ENCODE measurements at regions not wholly inside any gene's neighbourhood (a gene's known extent, or its start where the extent isn't known, plus 50 kb on each side); places are given as distances from the start of the nearest gene placed in this dataset.
A peak's percentile ranks its signal among the peaks of the same experiment; 100 is the strongest.

DNA sequence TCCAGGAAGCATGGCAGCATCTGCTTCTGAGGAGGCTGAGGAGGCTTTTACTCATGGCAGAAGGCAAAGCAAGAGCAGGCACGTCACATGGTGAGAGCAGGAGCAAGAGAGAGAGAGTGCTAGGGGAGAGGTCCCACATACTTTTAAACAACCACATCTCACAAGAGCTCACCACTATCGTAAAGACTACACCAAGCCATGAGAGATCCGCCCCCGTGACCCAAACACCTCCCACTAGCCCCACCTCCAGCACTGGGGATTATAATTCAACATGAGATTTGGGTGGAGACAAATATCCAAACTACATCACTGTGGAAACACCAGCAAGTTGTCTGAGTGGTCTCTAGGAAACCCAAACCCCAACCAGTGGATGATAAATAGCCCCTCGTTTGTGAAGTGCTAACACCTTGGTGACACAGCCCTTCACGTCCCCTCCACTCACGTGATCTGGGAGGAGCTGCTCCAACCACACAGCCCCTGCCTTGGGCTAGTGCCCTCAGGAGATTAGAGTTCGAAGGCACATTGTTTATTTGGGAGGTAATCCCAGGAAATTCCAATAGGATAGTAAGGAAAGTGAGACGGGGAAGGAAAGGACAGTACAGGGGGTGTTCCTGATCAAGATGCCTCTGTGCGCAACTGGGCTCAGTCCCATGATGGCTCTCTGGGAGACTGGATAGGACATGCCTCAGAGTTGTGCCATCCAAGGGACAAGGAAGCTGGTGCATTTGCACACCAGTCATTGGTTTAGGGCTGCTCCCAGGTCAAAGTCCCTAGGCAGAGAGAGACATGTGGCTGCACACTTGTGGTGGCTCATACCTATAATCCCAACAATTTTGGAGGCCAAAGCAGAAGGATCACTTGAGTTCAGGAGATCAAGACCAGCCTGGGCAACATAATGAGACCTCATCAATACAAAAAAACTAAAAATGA, 80.6 kb upstream of the CTNNB1 start:
- DNase-seq, result no peak

- no peak for DNase-seq
These were observed 78.8 kb upstream of the CTNNB1 start for GRCh38 chr3:41120460-41120859.

DNA sequence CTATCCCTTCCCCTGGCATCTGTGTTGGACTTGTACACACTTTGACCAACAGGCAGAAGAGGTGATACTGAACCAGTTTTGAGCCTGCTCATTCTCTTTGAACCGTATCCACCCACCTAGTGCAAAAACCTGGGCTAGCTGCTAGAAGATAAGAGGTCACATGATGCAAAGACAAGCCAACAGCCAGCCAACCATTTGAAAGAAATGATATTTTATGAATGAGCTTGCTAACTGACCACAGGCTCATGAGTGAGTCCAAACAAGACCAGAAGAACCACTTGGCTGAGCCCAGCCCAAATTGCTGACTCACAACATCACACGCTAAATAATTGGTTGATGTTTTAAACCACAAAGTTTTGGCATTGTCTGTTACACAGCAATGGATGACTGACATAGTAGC, 74.0 kb upstream of the CTNNB1 start:
- DNase-seq, result no peak

- no peak for DNase-seq
These were observed 72.8 kb upstream of the CTNNB1 start for GRCh38 chr3:41126472-41126871.

DNA sequence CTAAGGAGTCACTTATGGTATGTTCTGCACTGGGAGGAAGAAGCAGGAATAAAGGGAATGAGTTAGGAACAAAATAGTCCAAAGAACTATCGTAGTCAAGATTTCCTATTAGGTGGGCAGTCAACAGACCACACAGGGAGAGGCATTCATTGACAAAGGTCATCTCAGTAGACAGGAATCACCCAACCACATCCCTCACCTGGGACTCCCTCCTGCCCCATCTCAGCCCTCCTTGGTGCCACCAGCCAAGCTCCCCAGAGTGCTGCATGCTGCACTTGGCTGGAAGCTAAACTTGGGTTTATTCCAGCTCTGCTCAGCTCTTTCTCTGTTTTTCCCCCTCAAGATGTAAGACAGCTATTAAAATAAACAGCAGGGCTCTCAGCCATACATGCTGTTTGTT, 72.3 kb upstream of the CTNNB1 start:
- no peak for DNase-seq

- no peak for DNase-seq
These were observed 71.9 kb upstream of the CTNNB1 start for GRCh38 chr3:41127414-41127813.

- DNase-seq, result no peak
These were observed 69.6 kb upstream of the CTNNB1 start for GRCh38 chr3:41129731-41130130.

- no peak for DNase-seq
These were observed 68.1 kb upstream of the CTNNB1 start for GRCh38 chr3:41131224-41131623.

DNA sequence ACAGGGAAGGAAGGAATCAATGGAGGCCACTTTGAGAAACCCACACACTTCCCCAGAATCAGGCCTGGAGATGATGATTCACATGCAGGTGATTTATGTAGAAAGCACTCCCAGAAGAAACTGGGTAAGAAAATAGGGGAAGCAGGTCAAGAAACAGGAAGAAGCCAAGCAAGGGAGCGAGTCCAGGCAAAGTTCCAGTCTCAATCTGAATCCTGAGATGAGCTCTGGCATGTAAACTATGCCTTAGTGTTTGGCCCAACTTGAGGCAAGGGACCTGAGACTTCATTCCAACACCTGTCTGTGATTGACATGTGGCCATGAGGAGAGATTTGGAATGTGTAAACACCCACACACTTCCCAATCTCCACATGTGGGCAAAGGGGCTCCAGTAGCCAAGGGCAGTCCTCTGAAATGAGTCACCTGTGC, 61.6 kb upstream of the CTNNB1 start:
- no peak for DNase-seq

DNA sequence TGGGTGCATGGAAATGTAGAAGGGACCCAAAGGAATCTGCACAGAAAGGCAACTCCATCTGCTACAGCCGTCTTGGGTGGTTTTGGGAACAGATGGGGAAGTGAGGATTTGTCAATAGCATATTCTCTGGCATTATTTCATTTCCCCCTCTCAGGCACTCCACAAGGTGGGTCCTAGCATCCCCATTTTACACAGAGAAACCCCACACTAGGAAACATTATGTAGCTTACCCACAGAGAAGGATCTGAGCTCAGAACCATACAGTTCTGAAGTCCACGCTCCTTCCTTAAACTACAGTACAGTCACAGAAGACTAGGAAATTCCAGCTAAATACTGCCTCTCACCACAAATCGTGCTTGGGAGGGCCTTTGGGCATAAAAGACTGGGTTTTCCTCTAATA, 61.2 kb upstream of the CTNNB1 start:
- no peak for DNase-seq

DNA sequence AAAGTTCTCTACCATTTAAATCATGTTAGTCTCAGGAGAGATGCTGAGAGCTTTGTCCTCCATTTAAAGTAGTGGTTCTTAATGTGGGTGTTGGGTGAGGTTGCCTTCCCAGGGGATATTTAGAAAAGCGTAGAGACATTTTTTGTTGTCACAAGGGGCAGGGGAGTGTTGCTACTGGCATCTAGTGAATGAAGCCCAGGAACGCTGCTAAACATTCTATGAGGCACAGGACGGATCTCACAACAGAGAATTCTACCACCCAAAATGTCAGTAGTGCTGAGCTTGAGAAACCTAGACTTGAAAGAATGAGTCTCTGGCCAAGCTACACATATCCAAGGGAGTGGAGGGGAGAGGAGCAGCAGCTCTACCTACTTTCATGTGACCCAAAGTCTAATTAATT, 60.7 kb upstream of the CTNNB1 start:
- no peak for DNase-seq

DNA sequence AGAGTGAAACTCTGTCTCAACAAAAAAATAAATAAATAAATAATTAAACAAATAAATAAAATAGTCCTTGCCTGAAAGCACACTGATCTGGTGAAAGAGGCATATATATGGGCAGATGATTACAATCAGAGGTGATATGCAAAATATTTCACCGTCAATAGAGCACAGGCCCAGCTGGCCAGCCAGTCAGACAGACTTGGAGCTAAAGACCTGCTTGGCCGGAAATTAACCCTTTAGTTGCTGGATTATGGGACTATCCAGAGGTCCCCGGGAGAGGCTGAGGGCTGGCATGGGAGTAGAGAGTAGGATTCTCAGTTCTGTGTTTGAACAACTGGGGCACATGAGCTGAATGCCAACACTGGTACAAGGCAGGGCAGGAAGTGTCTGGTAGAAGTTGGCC, 59.1 kb upstream of the CTNNB1 start:
- peak; percentile 79 to 89 for DNase-seq

DNA sequence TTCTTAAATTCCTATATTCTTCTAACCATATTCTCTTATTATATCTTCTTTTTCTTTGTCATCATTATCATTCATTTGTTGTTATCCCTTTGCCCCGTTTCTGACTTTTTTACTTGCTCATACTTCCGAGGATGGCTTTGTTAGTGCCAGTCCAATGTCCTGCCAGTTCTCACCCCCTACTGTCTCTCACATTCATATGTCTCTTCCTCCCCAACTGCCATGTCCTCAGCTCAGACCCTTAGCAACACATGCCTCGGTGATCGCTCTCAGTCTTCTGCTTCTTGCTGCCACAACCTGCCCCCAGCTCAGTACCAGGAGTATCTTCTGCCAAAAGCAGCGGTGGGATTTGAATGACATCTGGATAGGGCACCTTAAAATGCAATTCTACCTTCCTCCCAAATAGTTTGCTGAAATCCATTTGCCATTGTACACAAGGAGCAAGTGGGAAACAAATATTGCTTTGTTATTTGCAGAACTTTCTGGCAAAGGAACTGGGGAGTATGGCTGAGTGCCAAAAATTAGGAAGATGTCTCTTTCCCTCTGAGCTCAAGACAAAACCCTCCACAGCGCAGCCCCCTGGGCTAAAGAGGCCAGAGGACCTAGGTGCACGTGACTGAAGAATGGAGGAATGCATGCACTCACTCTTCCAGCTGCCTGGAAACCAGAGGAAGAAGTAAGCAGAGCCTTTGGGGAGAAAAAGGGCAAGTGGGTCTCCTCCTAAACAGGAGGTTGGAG, 57.7 kb upstream of the CTNNB1 start:
- DNase-seq, result no peak

DNA sequence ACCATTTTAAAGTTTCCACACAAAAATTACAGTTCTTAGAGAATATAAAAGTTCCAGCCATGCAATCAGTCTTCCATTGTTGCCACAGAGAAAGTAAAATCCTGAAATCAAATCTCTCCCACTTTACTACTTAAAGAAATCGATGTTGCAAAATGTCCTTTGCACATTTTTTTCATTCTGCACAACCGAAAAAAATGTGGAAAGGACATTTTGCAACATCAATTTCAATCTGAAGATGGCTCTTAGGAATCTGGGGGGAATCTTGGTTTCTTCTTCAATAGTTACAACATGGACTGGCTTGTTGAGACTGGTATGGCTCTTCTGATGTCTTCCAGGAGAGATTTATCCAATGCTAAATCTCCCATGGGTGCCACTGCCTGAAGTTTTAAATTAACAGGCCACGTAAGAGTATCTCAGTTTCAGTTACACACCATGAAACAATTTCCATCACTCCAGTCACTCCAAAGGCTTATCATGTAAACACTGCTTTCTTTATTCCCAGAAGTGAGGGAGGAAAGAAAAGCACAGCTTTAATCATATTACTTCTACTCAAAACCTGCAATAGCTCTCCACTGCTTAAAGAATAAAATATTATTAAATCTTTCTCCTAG, 55.8 kb upstream of the CTNNB1 start:
- no peak for DNase-seq

DNA sequence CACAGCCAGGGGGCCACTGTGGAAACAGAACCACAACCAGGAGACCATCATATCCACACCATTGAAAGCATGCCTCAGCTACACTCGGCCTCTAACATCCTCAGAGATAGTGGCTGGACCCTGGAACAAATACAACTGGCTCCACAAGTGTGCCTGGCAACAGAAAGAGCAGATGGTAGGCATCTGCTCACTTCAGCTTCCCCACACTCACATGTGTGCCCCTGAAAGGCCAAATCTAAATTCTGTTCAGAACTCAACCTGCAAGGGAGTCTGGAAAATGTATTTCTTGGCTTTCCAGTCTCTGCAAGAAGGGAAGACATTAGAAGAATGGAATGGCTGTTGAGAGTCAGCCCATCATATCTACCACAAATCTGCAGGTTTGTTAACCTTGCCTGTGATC, 54.7 kb upstream of the CTNNB1 start:
- no peak for DNase-seq

DNA sequence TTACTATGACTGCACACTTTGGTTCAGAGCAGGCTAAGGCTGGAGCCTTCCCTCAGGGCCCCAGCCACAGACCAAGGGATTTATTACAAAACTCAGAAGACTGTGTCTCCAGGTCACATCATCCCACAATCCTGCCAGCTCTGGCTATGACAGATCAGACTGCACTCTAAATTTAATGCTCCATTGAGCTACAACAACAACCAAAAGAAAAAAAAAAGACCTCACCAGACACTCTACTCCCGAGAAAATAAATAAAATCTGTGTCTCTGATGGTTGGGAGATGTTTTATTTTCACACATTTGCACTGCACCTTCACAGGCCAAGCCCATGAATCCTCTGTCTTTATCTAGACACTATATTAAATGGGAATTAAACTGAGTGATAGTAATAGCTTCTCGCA, 50.8 kb upstream of the CTNNB1 start:
- DNase-seq, result no peak

GRCh38 chr3:41148901-41149300, 50.4 kb upstream of the CTNNB1 start:
- DNase-seq, result no peak

Data from NCI-H526 (cell line).